Hepatocyte (in vitro differentiated cells): ENCODE measurements at regions not wholly inside any gene's neighbourhood (a gene's known extent, or its start where the extent isn't known, plus 50 kb on each side); places are given as distances from the start of the nearest gene placed in this dataset.

Experiments
- DNase-seq: peaks from one replicate; pipeline ENCODE4 v3.0.0-alpha.2; 2016; ENCODE audit warnings: low spot score
- H2AFZ ChIP-seq: fragments of 200-600 bp; sonication (generic); 2 replicates; pipeline ENCODE4 v1.6.0; 2016; ENCODE audit warnings: antibody characterized with exemption, mild to moderate bottlenecking
- H3K27ac ChIP-seq: fragments of 200-600 bp; sonication (generic); 2 replicates; pipeline ENCODE4 v1.5.1; 2016; ENCODE audit warnings: mild to moderate bottlenecking
- H3K27me3 ChIP-seq: fragments of 200-600 bp; sonication (generic); 2 replicates; pipeline ENCODE4 v1.6.1; 2016
- H3K36me3 ChIP-seq: fragments of 200-600 bp; sonication (generic); replicated peaks from 2 replicates; pipeline ENCODE4 v1.5.1; 2016; ENCODE audit warnings: low read depth; ENCODE audit not compliant: insufficient read depth
- H3K4me1 ChIP-seq: fragments of 200-600 bp; sonication (generic); 2 replicates; pipeline ENCODE4 v1.5.1; 2016; ENCODE audit warnings: mild to moderate bottlenecking, moderate library complexity; ENCODE audit not compliant: insufficient read depth
- H3K4me2 ChIP-seq: fragments of 200-600 bp; sonication (generic); 2 replicates; pipeline ENCODE4 v1.6.0; 2016
- H3K4me3 ChIP-seq: fragments of 200-600 bp; sonication (generic); 2 replicates; pipeline ENCODE4 v1.5.1; 2016; ENCODE audit warnings: mild to moderate bottlenecking
- H3K79me2 ChIP-seq: fragments of 200-600 bp; sonication (generic); 2 replicates; pipeline ENCODE4 v1.6.0; 2017; ENCODE audit warnings: mild to moderate bottlenecking
- H3K9me2 ChIP-seq: fragments of 200-600 bp; sonication (generic); replicated peaks from 2 replicates; pipeline ENCODE4 v1.6.0; 2017; ENCODE audit warnings: mild to moderate bottlenecking; ENCODE audit not compliant: insufficient read depth
- H3K9me3 ChIP-seq: fragments of 200-600 bp; sonication (generic); 2 replicates; pipeline ENCODE4 v1.5.1; 2016; ENCODE audit warnings: low read depth, mild to moderate bottlenecking
- H4K20me1 ChIP-seq: fragments of 200-600 bp; sonication (generic); 2 replicates; pipeline ENCODE4 v1.6.0; 2016; ENCODE audit warnings: mild to moderate bottlenecking; ENCODE audit not compliant: insufficient read depth, poor library complexity, severe bottlenecking
- CTCF ChIP-seq: fragments of 200-600 bp; sonication (generic); IDR thresholded peaks from 2 replicates; pipeline ENCODE4 v1.5.1; 2016; ENCODE audit warnings: antibody characterized with exemption, mild to moderate bottlenecking; ENCODE audit not compliant: poor library complexity
- EZH2 ChIP-seq: fragments of 200-600 bp; sonication (generic); IDR thresholded peaks from 2 replicates; pipeline ENCODE4 v1.6.1; 2016; ENCODE audit warnings: antibody characterized with exemption, mild to moderate bottlenecking, borderline replicate concordance
- EZH2phosphoT487 ChIP-seq: fragments of 200-600 bp; sonication (generic); IDR thresholded peaks from one replicate; pipeline ENCODE4 v1.6.1; 2018; ENCODE audit warnings: antibody characterized with exemption, mild to moderate bottlenecking, low read depth, moderate library complexity; ENCODE audit not compliant: unreplicated experiment, severe bottlenecking
- WGBS: methylation state at CpG from one replicate; pipeline ENCODE4 v1.1.6; 2016; ENCODE audit warnings: low lambda C conversion rate; ENCODE audit errors: missing lambda C conversion rate; 5-methylcytosine and 5-hydroxymethylcytosine counted together

- Histone ChIP-seq H3K79me2 (no peaks in the 10 kb centered on the region), H3K27me3 (no peaks in the 10 kb centered on the region), H3K4me2 (no peak overlapping the region), H3K9me3 (no peaks in the 10 kb centered on the region), H4K20me1 (no peaks in the 10 kb centered on the region), H3K9me2 (no peaks in the 10 kb centered on the region), H3K4me1 (no peaks in the 10 kb centered on the region), H3K4me3 (no peak overlapping the region), H3K27ac (no peak overlapping the region), H3K36me3 (no peaks in the 10 kb centered on the region), H2AFZ (no peak overlapping the region)
- DNase-seq: no peak
- TF ChIP-seq EZH2phosphoT487: no peak
- TF ChIP-seq EZH2: no peak
- WGBS: 71% methylated on average over 5 of the region's 5 CpGs
These were observed 84.4 kb upstream of the SYT6 start for GRCh38 chr1:114238053-114238452.

GRCh38 chr1:114236517-114236916, 82.8 kb upstream of the SYT6 start:
- DNase-seq: no peak
- 68% methylated on average over 7 of the region's 7 CpGs for WGBS
- no peaks in the 10 kb centered on the region for H3K27me3 ChIP-seq
- no peaks in the 10 kb centered on the region for H3K9me3 ChIP-seq
- no peaks in the 10 kb centered on the region for H3K79me2 ChIP-seq
- no peak overlapping the region for H2AFZ ChIP-seq
- no peaks in the 10 kb centered on the region for H3K9me2 ChIP-seq
- H4K20me1 ChIP-seq: no peaks in the 10 kb centered on the region
- no peaks in the 10 kb centered on the region for H3K36me3 ChIP-seq
- H3K4me3 ChIP-seq: no peak overlapping the region
- no peaks in the 10 kb centered on the region for H3K4me1 ChIP-seq
- H3K4me2 ChIP-seq: no peak overlapping the region
- H3K27ac ChIP-seq: no peak overlapping the region
- TF ChIP-seq EZH2phosphoT487: no peak
- no peak for TF ChIP-seq EZH2
- TF ChIP-seq CTCF: no peak

- Histone ChIP-seq H3K36me3 (no peaks in the 10 kb centered on the region), H4K20me1 (no peaks in the 10 kb centered on the region), H2AFZ (no peak overlapping the region), H3K79me2 (no peaks in the 10 kb centered on the region), H3K4me2 (no peak overlapping the region), H3K9me2 (no peaks in the 10 kb centered on the region), H3K9me3 (no peaks in the 10 kb centered on the region), H3K27me3 (no peaks in the 10 kb centered on the region), H3K4me3 (no peak overlapping the region), H3K4me1 (no peaks in the 10 kb centered on the region), H3K27ac (no peak overlapping the region)
- TF ChIP-seq EZH2: no peak
- TF ChIP-seq CTCF: no peak
- TF ChIP-seq EZH2phosphoT487: no peak
- WGBS: 73% methylated on average over 4 of the region's 4 CpGs
- no peak for DNase-seq
These were observed 82.3 kb upstream of the SYT6 start for GRCh38 chr1:114235960-114236359.

GRCh38 chr1:114235281-114235680, 81.6 kb upstream of the SYT6 start:
- WGBS: 65% methylated on average over 3 of the region's 3 CpGs
- H3K4me1 ChIP-seq: no peaks in the 10 kb centered on the region
- H3K4me3 ChIP-seq: no peak overlapping the region
- H3K9me2 ChIP-seq: no peaks in the 10 kb centered on the region
- no peak for DNase-seq
- H3K79me2 ChIP-seq: no peaks in the 10 kb centered on the region
- no peak for TF ChIP-seq EZH2phosphoT487
- no peak overlapping the region for H2AFZ ChIP-seq
- H3K4me2 ChIP-seq: no peak overlapping the region
- no peak overlapping the region for H3K27ac ChIP-seq
- H3K27me3 ChIP-seq: no peaks in the 10 kb centered on the region
- no peaks in the 10 kb centered on the region for H4K20me1 ChIP-seq
- no peaks in the 10 kb centered on the region for H3K9me3 ChIP-seq
- H3K36me3 ChIP-seq: no peaks in the 10 kb centered on the region
